Activated T-helper 17 cell treated with anti-CD3 and anti-CD28 coated beads, Interleukin-2, amount 50 U/mL, for 72 hours (primary cell): ENCODE measurements at regions not wholly inside any gene's neighbourhood (a gene's known extent, or its start where the extent isn't known, plus 50 kb on each side); places are given as distances from the start of the nearest gene placed in this dataset.

Source experiments
- ATAC-seq: fragments of 150-1000 bp; cut with Tn5 transposase; replicated peaks from 2 replicates; pipeline ENCODE4 v1.10.0; 2021; ENCODE audit warnings: mild to moderate bottlenecking, moderate library complexity
- H3K27ac Mint-ChIP-seq: one replicate; pipeline ENCODE4 v1.8.0; 2022; ENCODE audit warnings: mixed read lengths
- H3K27me3 Mint-ChIP-seq: one replicate; pipeline ENCODE4 v1.8.0; 2022; ENCODE audit warnings: mixed read lengths
- H3K36me3 Mint-ChIP-seq: one replicate; pipeline ENCODE4 v1.8.0; 2022; ENCODE audit warnings: low read depth, mild to moderate bottlenecking, mixed read lengths
- H3K4me1 Mint-ChIP-seq: one replicate; pipeline ENCODE4 v1.8.0; 2022; ENCODE audit warnings: mixed read lengths
- H3K4me3 Mint-ChIP-seq: one replicate; pipeline ENCODE4 v1.8.0; 2022; ENCODE audit warnings: mild to moderate bottlenecking, mixed read lengths
- H3K9me3 Mint-ChIP-seq: one replicate; pipeline ENCODE4 v1.8.0; 2022; ENCODE audit warnings: mixed read lengths

DNA sequence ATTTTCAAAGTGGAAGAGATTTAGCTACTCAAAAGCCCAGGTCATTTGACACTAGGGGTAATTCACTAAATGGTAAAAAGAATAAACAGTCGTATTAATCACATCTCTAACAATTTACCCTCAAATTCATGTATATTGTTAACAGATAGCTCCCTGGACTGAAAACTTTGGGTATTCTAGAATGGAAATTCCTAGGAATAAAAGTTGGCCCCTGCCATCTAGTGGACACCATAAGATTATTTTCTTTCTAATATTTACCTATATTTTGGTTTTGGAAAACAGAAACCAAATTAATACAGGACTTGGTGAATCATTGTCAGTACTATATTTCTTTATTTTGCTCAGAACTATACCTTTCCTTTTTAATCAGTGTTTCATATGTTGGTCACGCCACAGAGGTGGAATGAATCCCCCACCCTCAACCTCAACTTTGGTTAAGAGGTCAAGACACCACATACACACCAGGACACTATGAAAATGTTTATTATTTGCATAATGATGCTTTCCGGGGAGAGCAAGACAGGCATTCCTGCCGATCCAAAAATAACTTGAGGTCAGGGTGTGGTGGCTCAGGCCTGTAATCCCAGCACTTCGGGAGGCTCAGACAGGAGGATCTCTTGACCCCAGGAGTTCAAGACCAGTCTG is 96.2 kb upstream of the APOOL start:
- no peak for ATAC-seq
- Mint-ChIP-seq H3K4me1 (no peaks in the 10 kb centered on the region), H3K27me3 (no peaks in the 10 kb centered on the region), H3K36me3 (no peaks in the 10 kb centered on the region), H3K9me3 (no peaks in the 10 kb centered on the region), H3K4me3 (no peak overlapping the region), H3K27ac (no peak overlapping the region)

DNA sequence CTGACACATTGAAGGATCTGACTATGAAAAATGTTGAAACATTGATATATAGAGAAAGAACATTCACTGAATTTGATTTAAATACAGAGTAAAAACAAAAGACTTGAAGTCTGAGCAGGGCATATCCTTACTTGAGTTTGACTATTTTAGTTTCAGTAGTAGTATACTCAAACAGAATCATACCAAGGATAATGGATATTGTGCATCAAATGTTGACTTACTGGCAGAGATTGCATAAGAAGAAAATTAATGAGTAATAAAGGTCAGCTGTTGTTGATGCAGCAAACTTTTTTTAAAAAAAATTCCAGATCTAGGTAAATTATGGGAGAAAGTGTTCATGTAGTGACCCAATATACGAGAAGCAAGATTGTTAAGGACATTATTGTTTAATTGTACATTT is 94.5 kb upstream of the APOOL start:
- no peak for ATAC-seq
- no peak overlapping the region for H3K27ac Mint-ChIP-seq
- H3K36me3 Mint-ChIP-seq, result no peaks in the 10 kb centered on the region
- no peaks in the 10 kb centered on the region for H3K27me3 Mint-ChIP-seq
- H3K4me1 Mint-ChIP-seq, result no peaks in the 10 kb centered on the region
- no peak overlapping the region for H3K4me3 Mint-ChIP-seq
- H3K9me3 Mint-ChIP-seq, result no peaks in the 10 kb centered on the region

DNA sequence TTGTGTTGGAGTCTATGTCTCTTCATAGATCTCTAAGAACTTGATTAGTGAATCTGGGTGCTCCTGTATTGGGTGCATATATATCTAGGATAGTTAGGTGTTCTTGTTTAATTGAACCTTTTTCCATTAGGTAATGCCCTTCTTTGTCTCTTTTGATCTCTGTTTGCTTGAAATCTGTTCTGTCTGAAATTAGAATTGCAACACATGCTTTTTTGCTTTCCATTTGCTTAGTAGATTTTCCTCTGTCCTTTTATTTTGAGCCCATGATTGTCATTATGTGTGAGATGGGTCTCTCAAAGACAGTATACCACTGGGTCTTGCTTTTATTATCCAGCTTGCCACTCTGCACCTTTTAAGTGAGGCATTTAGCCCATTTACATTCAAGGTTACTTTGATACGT is 79.1 kb upstream of the APOOL start:
- no peak overlapping the region for H3K27ac Mint-ChIP-seq

GRCh38 chrX:84932814-84933213 is 70.9 kb upstream of the APOOL start:
- Mint-ChIP-seq H3K9me3 (no peaks in the 10 kb centered on the region), H3K27me3 (no peaks in the 10 kb centered on the region), H3K4me3 (no peak overlapping the region), H3K27ac (no peak overlapping the region), H3K36me3 (no peaks in the 10 kb centered on the region), H3K4me1 (no peaks in the 10 kb centered on the region)
- no peak for ATAC-seq

More for the DNA sequence above, 79.1 kb upstream of the APOOL start:
- Mint-ChIP-seq H3K9me3 (peaks cover 4% of the 10 kb centered on the region), H3K36me3 (no peaks in the 10 kb centered on the region), H3K4me3 (no peak overlapping the region), H3K27me3 (no peaks in the 10 kb centered on the region), H3K4me1 (no peaks in the 10 kb centered on the region)
- no peak for ATAC-seq

- H3K27ac Mint-ChIP-seq, result no peak overlapping the region
- no peaks in the 10 kb centered on the region for H3K36me3 Mint-ChIP-seq
- H3K9me3 Mint-ChIP-seq, result no peaks in the 10 kb centered on the region
- H3K27me3 Mint-ChIP-seq, result no peaks in the 10 kb centered on the region
- no peak for ATAC-seq
- no peaks in the 10 kb centered on the region for H3K4me1 Mint-ChIP-seq
- no peak overlapping the region for H3K4me3 Mint-ChIP-seq
Observed at GRCh38 chrX:84933956-84934556, 69.6 kb upstream of the APOOL start.
